ENCODE measurements at regions not wholly inside any gene's neighbourhood (a gene's known extent, or its start where the extent isn't known, plus 50 kb on each side); places are given as distances from the start of the nearest gene placed in this dataset.
"Not testable (repeated sequence)": the region's sequence is repeated elsewhere in the genome, so short reads cannot be mapped to it uniquely, and the experiment has no call there.

- no peak for DNase-seq (ENCODE audit: low spot score)
These were observed 519.5 kb downstream of the PIK3C3 start for GRCh38 chr18:42474577-42474976.

GRCh38 chr18:42475157-42475556, 520.1 kb downstream of the PIK3C3 start:
- DNase-seq (ENCODE audit: low spot score), result no peak

- no peak for DNase-seq (ENCODE audit: low spot score)
These were observed 522.2 kb downstream of the PIK3C3 start for GRCh38 chr18:42477267-42477666.

GRCh38 chr18:42480441-42480840, 525.4 kb downstream of the PIK3C3 start:
- no peak for DNase-seq (ENCODE audit: low spot score)

- DNase-seq (ENCODE audit: low spot score), result no peak
These were observed 529.6 kb downstream of the PIK3C3 start for GRCh38 chr18:42484648-42485047.

- DNase-seq (ENCODE audit: low spot score), result no peak
These were observed 531.2 kb downstream of the PIK3C3 start for GRCh38 chr18:42486271-42486670.

GRCh38 chr18:42508683-42509296, 553.8 kb downstream of the PIK3C3 start:
- no peak for DNase-seq (ENCODE audit: low spot score)

- no peak for DNase-seq (ENCODE audit: low spot score)
These were observed 554.8 kb downstream of the PIK3C3 start for GRCh38 chr18:42509750-42510415.

GRCh38 chr18:42510540-42510939, 555.5 kb downstream of the PIK3C3 start:
- DNase-seq (ENCODE audit: low spot score), result no peak

- DNase-seq (ENCODE audit: low spot score), result no peak
These were observed 558.4 kb downstream of the PIK3C3 start for GRCh38 chr18:42513441-42513840.

- DNase-seq (ENCODE audit: low spot score), result no peak
These were observed 559.5 kb downstream of the PIK3C3 start for GRCh38 chr18:42514512-42514911.

- DNase-seq (ENCODE audit: low spot score), result no peak
These were observed 562.9 kb downstream of the PIK3C3 start for GRCh38 chr18:42517896-42518295.

- DNase-seq (ENCODE audit: low spot score), result not testable (repeated sequence)
These were observed 563.3 kb downstream of the PIK3C3 start for GRCh38 chr18:42518331-42518730.

GRCh38 chr18:42520138-42520537, 565.1 kb downstream of the PIK3C3 start:
- no peak for DNase-seq (ENCODE audit: low spot score)

- DNase-seq (ENCODE audit: low spot score), result no peak
These were observed 570.9 kb downstream of the PIK3C3 start for GRCh38 chr18:42525905-42526304.

- no peak for DNase-seq (ENCODE audit: low spot score)
These were observed 572.7 kb downstream of the PIK3C3 start for GRCh38 chr18:42527766-42528165.

GRCh38 chr18:42530276-42530675, 575.2 kb downstream of the PIK3C3 start:
- no peak for DNase-seq (ENCODE audit: low spot score)

GRCh38 chr18:42532119-42532518, 577.1 kb downstream of the PIK3C3 start:
- DNase-seq (ENCODE audit: low spot score), result no peak

GRCh38 chr18:42533009-42533575, 578.1 kb downstream of the PIK3C3 start:
- no peak for DNase-seq (ENCODE audit: low spot score)

- DNase-seq (ENCODE audit: low spot score), result no peak
These were observed 578.6 kb downstream of the PIK3C3 start for GRCh38 chr18:42533616-42534015.

- no peak for DNase-seq (ENCODE audit: low spot score)
These were observed 579.3 kb downstream of the PIK3C3 start for GRCh38 chr18:42534313-42534712.

- DNase-seq (ENCODE audit: low spot score), result no peak
These were observed 579.0 kb downstream of the RIT2 start for GRCh38 chr18:42536442-42536841.

- DNase-seq (ENCODE audit: low spot score), result no peak
These were observed 578.2 kb downstream of the RIT2 start for GRCh38 chr18:42537291-42537690.

- DNase-seq (ENCODE audit: low spot score), result no peak
These were observed 570.6 kb downstream of the RIT2 start for GRCh38 chr18:42544901-42545300.

Measured in kidney capillary endothelial cell (primary cell).